Neural progenitor cell (in vitro differentiated cells): ENCODE measurements at regions not wholly inside any gene's neighbourhood (a gene's known extent, or its start where the extent isn't known, plus 50 kb on each side); places are given as distances from the start of the nearest gene placed in this dataset.

ENCODE experiments used
- DNase-seq: peaks from one replicate; pipeline ENCODE4 v3.0.0-alpha.2; 2016; ENCODE audit warnings: low spot score
- H2AFZ ChIP-seq: fragments of 200-600 bp; sonication (generic); replicated peaks from 2 replicates; pipeline ENCODE4 v1.6.1; 2016; ENCODE audit warnings: antibody characterized with exemption
- H3F3A ChIP-seq: fragments of 200-600 bp; sonication (generic); 2 replicates; pipeline ENCODE4 v1.6.1; 2016; ENCODE audit warnings: antibody characterized with exemption, low read depth
- H3K27ac ChIP-seq: fragments of 200-600 bp; sonication (generic); 2 replicates; pipeline ENCODE4 v1.5.1; 2016; ENCODE audit warnings: mild to moderate bottlenecking
- H3K27me3 ChIP-seq: fragments of 200-600 bp; sonication (generic); 2 replicates; pipeline ENCODE4 v1.6.1; 2016; ENCODE audit warnings: mild to moderate bottlenecking, moderate library complexity
- H3K36me3 ChIP-seq: fragments of 200-600 bp; sonication (generic); 2 replicates; pipeline ENCODE4 v1.5.1; 2016
- H3K4me1 ChIP-seq: fragments of 200-600 bp; sonication (generic); 2 replicates; pipeline ENCODE4 v1.6.1; 2016; ENCODE audit warnings: mixed run types
- H3K4me2 ChIP-seq: fragments of 200-600 bp; sonication (generic); 2 replicates; pipeline ENCODE4 v1.6.1; 2016
- H3K4me3 ChIP-seq: fragments of 200-600 bp; sonication (generic); 2 replicates; pipeline ENCODE4 v1.5.1; 2016
- H3K79me2 ChIP-seq: fragments of 200-600 bp; sonication (generic); 2 replicates; pipeline ENCODE4 v1.6.1; 2016; ENCODE audit warnings: low read depth
- H3K9ac ChIP-seq: fragments of 200-600 bp; sonication (generic); 2 replicates; pipeline ENCODE4 v1.6.1; 2016
- H3K9me3 ChIP-seq: fragments of 200-600 bp; sonication (generic); 2 replicates; pipeline ENCODE4 v1.5.1; 2016; ENCODE audit warnings: low read depth
- H4K20me1 ChIP-seq: fragments of 200-600 bp; sonication (generic); 2 replicates; pipeline ENCODE4 v1.6.1; 2016; ENCODE audit warnings: low read depth
- H3K27ac Mint-ChIP-seq: 3 replicates; pipeline ENCODE4 v1.8.0; 2021; ENCODE audit warnings: mixed read lengths
- H3K27me3 Mint-ChIP-seq: 2 replicates; pipeline ENCODE4 v1.8.0; 2022; ENCODE audit warnings: low read depth, mild to moderate bottlenecking, inconsistent platforms, moderate library complexity, mixed read lengths; ENCODE audit not compliant: insufficient read depth
- H3K36me3 Mint-ChIP-seq: 3 replicates; pipeline ENCODE4 v1.8.0; 2021; ENCODE audit warnings: mixed read lengths
- H3K4me1 Mint-ChIP-seq: 3 replicates; pipeline ENCODE4 v1.8.0; 2021; ENCODE audit warnings: mixed read lengths
- H3K4me3 Mint-ChIP-seq: 3 replicates; pipeline ENCODE4 v1.8.0; 2021; ENCODE audit warnings: mild to moderate bottlenecking, moderate library complexity, mixed read lengths
- H3K9me3 Mint-ChIP-seq: 3 replicates; pipeline ENCODE4 v1.8.0; 2020; ENCODE audit warnings: mixed read lengths
- EZH2 ChIP-seq: fragments of 200-600 bp; sonication (generic); IDR thresholded peaks from 2 replicates; pipeline ENCODE4 v1.6.1; 2017; ENCODE audit warnings: antibody characterized with exemption, mild to moderate bottlenecking, moderate library complexity
- EZH2phosphoT487 ChIP-seq: fragments of 200-600 bp; sonication (generic); IDR thresholded peaks from 2 replicates; pipeline ENCODE4 v1.6.1; 2017; ENCODE audit warnings: antibody characterized with exemption
- TF ChIP-seq, protein P1 (sequence below): fragments of 200-600 bp; sonication (generic); IDR thresholded peaks from 2 replicates; pipeline ENCODE4 v1.5.1; 2017; ENCODE audit warnings: antibody characterized with exemption, mild to moderate bottlenecking

GRCh38 chr10:27360581-27361172 is 120.1 kb upstream of the ACBD5 start:
- Mint-ChIP-seq H3K36me3 (no peaks in the 10 kb centered on the region), H3K9me3 (no peaks in the 10 kb centered on the region), H3K4me3 (no peak overlapping the region), H3K27ac (no peak overlapping the region), H3K4me1 (peaks cover 3% of the 10 kb centered on the region), H3K27me3 (peaks cover 3% of the 10 kb centered on the region)
- H3K36me3 ChIP-seq = no peaks in the 10 kb centered on the region
- peak; percentile 78 for DNase-seq
- H3K4me1 ChIP-seq = no peaks in the 10 kb centered on the region
- TF ChIP-seq, protein P1, sequence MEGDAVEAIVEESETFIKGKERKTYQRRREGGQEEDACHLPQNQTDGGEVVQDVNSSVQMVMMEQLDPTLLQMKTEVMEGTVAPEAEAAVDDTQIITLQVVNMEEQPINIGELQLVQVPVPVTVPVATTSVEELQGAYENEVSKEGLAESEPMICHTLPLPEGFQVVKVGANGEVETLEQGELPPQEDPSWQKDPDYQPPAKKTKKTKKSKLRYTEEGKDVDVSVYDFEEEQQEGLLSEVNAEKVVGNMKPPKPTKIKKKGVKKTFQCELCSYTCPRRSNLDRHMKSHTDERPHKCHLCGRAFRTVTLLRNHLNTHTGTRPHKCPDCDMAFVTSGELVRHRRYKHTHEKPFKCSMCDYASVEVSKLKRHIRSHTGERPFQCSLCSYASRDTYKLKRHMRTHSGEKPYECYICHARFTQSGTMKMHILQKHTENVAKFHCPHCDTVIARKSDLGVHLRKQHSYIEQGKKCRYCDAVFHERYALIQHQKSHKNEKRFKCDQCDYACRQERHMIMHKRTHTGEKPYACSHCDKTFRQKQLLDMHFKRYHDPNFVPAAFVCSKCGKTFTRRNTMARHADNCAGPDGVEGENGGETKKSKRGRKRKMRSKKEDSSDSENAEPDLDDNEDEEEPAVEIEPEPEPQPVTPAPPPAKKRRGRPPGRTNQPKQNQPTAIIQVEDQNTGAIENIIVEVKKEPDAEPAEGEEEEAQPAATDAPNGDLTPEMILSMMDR = peak; percentile 98
- TF ChIP-seq EZH2phosphoT487 (no peak), EZH2 (no peak)
- no peaks in the 10 kb centered on the region for H3K79me2 ChIP-seq
- H3K27ac ChIP-seq = no peak overlapping the region
- no peak overlapping the region for H3K9ac ChIP-seq
- no peaks in the 10 kb centered on the region for H4K20me1 ChIP-seq
- H3K9me3 ChIP-seq = no peaks in the 10 kb centered on the region
- no peak overlapping the region for H3K4me3 ChIP-seq
- H2AFZ ChIP-seq = no peak overlapping the region
- no peaks in the 10 kb centered on the region for H3F3A ChIP-seq
- no peak overlapping the region for H3K4me2 ChIP-seq
- no peaks in the 10 kb centered on the region for H3K27me3 ChIP-seq

GRCh38 chr10:27359792-27360355 is 119.3 kb upstream of the ACBD5 start:
- Histone ChIP-seq H3K36me3 (no peaks in the 10 kb centered on the region), H3K4me2 (no peak overlapping the region), H3K4me1 (no peaks in the 10 kb centered on the region), H2AFZ (peak overlapping the region; percentile 79), H3K9ac (no peak overlapping the region), H3K4me3 (no peak overlapping the region), H3K27ac (no peak overlapping the region), H3K79me2 (no peaks in the 10 kb centered on the region), H3K9me3 (no peaks in the 10 kb centered on the region), H3K27me3 (no peaks in the 10 kb centered on the region), H4K20me1 (no peaks in the 10 kb centered on the region), H3F3A (no peaks in the 10 kb centered on the region)
- Mint-ChIP-seq H3K4me1 (peaks cover 3% of the 10 kb centered on the region), H3K4me3 (no peak overlapping the region), H3K27ac (no peak overlapping the region), H3K27me3 (peaks cover 3% of the 10 kb centered on the region), H3K9me3 (no peaks in the 10 kb centered on the region), H3K36me3 (no peaks in the 10 kb centered on the region)
- TF ChIP-seq EZH2 = no peak
- TF ChIP-seq, protein P1 = no peak
- TF ChIP-seq EZH2phosphoT487 = no peak
- DNase-seq = no peak

GRCh38 chr10:27356738-27357137 is 116.1 kb upstream of the ACBD5 start:
- Histone ChIP-seq H3K36me3 (no peaks in the 10 kb centered on the region), H3K4me2 (no peak overlapping the region), H3K79me2 (no peaks in the 10 kb centered on the region), H3F3A (no peaks in the 10 kb centered on the region), H3K4me3 (no peak overlapping the region), H3K9ac (no peak overlapping the region), H3K27ac (no peak overlapping the region), H3K9me3 (no peaks in the 10 kb centered on the region), H3K4me1 (no peaks in the 10 kb centered on the region), H2AFZ (no peak overlapping the region), H3K27me3 (no peaks in the 10 kb centered on the region), H4K20me1 (no peaks in the 10 kb centered on the region)
- Mint-ChIP-seq H3K9me3 (no peaks in the 10 kb centered on the region), H3K4me3 (no peak overlapping the region), H3K27me3 (peaks cover 3% of the 10 kb centered on the region), H3K27ac (no peak overlapping the region), H3K4me1 (peaks cover 12% of the 10 kb centered on the region), H3K36me3 (no peaks in the 10 kb centered on the region)
- no peak for DNase-seq
- TF ChIP-seq EZH2 = no peak
- no peak for TF ChIP-seq EZH2phosphoT487
- TF ChIP-seq, protein P1 = no peak
